ENCODE measurements at regions not wholly inside any gene's neighbourhood (a gene's known extent, or its start where the extent isn't known, plus 50 kb on each side); places are given as distances from the start of the nearest gene placed in this dataset.

- Histone ChIP-seq H3K4me3 (ENCODE audit: low read length in 3 of 3) (no peak overlapping the region), H3K36me3 (ENCODE audit: control insufficient read depth in 2 of 3, insufficient read depth in 3 of 3, low read length in 3 of 3) (no peaks in the 10 kb centered on the region), H3K9me3 (ENCODE audit: control insufficient read depth in 2 of 3, insufficient read depth in 1 of 3, low read length in 3 of 3) (no peaks in the 10 kb centered on the region), H3K27ac (ENCODE audit: low read depth in 2 of 2, low read length in 2 of 2) (no peak overlapping the region), H3K9ac (ENCODE audit: low read length in 3 of 3) (no peak overlapping the region), H3K27me3 (ENCODE audit: control insufficient read depth, insufficient read depth, low read length) (no peaks in the 10 kb centered on the region), H3K4me1 (ENCODE audit: control insufficient read depth in 2 of 3, insufficient read depth in 2 of 3, low read depth in 1 of 3, low read length in 3 of 3) (no peaks in the 10 kb centered on the region)
- intact Hi-C loops (cut with DNase I), result no loop called here
- no peak for TF ChIP-seq CTCF (IDR thresholded peaks at IDR 0.05; ENCODE audit: borderline replicate concordance, extremely low read depth, insufficient read depth)
- DNase-seq (no peak), FAIRE-seq (no peak)
Observed at GRCh38 chr18:10142496-10143160, 228.8 kb downstream of the VAPA start.

GRCh38 chr18:10143596-10143995, 229.8 kb downstream of the VAPA start:
- H3K27me3 ChIP-seq (ENCODE audit: control insufficient read depth, insufficient read depth, low read length), result no peaks in the 10 kb centered on the region
- H3K9me3 ChIP-seq (ENCODE audit: control insufficient read depth in 2 of 3, insufficient read depth in 1 of 3, low read length in 3 of 3), result no peaks in the 10 kb centered on the region
- H3K4me1 ChIP-seq (ENCODE audit: control insufficient read depth in 2 of 3, insufficient read depth in 2 of 3, low read depth in 1 of 3, low read length in 3 of 3), result no peaks in the 10 kb centered on the region
- DNase-seq (peak in 3 of 5 donors; percentile 22 to 79 (median 30)), FAIRE-seq (no peak)
- no peak overlapping the region for H3K27ac ChIP-seq (ENCODE audit: low read depth in 2 of 2, low read length in 2 of 2)
- no peak overlapping the region for H3K9ac ChIP-seq (ENCODE audit: low read length in 3 of 3)
- H3K4me3 ChIP-seq (ENCODE audit: low read length in 3 of 3), result no peak overlapping the region
- TF ChIP-seq CTCF (IDR thresholded peaks at IDR 0.05; ENCODE audit: borderline replicate concordance, extremely low read depth, insufficient read depth), result no peak
- intact Hi-C loops (cut with DNase I), result no loop called here
- H3K36me3 ChIP-seq (ENCODE audit: control insufficient read depth in 2 of 3, insufficient read depth in 3 of 3, low read length in 3 of 3), result no peaks in the 10 kb centered on the region

- Histone ChIP-seq H3K27me3 (ENCODE audit: control insufficient read depth, insufficient read depth, low read length) (no peaks in the 10 kb centered on the region), H3K4me1 (ENCODE audit: control insufficient read depth in 2 of 3, insufficient read depth in 2 of 3, low read depth in 1 of 3, low read length in 3 of 3) (no peaks in the 10 kb centered on the region), H3K27ac (ENCODE audit: low read depth in 2 of 2, low read length in 2 of 2) (no peak overlapping the region), H3K4me3 (ENCODE audit: low read length in 3 of 3) (no peak overlapping the region), H3K36me3 (ENCODE audit: control insufficient read depth in 2 of 3, insufficient read depth in 3 of 3, low read length in 3 of 3) (no peaks in the 10 kb centered on the region), H3K9ac (ENCODE audit: low read length in 3 of 3) (no peak overlapping the region), H3K9me3 (ENCODE audit: control insufficient read depth in 2 of 3, insufficient read depth in 1 of 3, low read length in 3 of 3) (no peaks in the 10 kb centered on the region)
- DNase-seq (no peak), FAIRE-seq (no peak)
- TF ChIP-seq CTCF (IDR thresholded peaks at IDR 0.05; ENCODE audit: borderline replicate concordance, extremely low read depth, insufficient read depth), result no peak
- intact Hi-C loops (cut with DNase I), result no loop called here
Observed at GRCh38 chr18:10145546-10145945, 231.7 kb downstream of the VAPA start.

GRCh38 chr18:10147226-10147625, 233.4 kb downstream of the VAPA start:
- DNase-seq (peak in 1 of 5 donors; percentile 19), FAIRE-seq (no peak)
- H3K9me3 ChIP-seq (ENCODE audit: control insufficient read depth in 2 of 3, insufficient read depth in 1 of 3, low read length in 3 of 3), result no peaks in the 10 kb centered on the region
- TF ChIP-seq CTCF (IDR thresholded peaks at IDR 0.05; ENCODE audit: borderline replicate concordance, extremely low read depth, insufficient read depth), result no peak
- H3K27ac ChIP-seq (ENCODE audit: low read depth in 2 of 2, low read length in 2 of 2), result no peak overlapping the region
- H3K36me3 ChIP-seq (ENCODE audit: control insufficient read depth in 2 of 3, insufficient read depth in 3 of 3, low read length in 3 of 3), result no peaks in the 10 kb centered on the region
- no peaks in the 10 kb centered on the region for H3K4me1 ChIP-seq (ENCODE audit: control insufficient read depth in 2 of 3, insufficient read depth in 2 of 3, low read depth in 1 of 3, low read length in 3 of 3)
- no peak overlapping the region for H3K4me3 ChIP-seq (ENCODE audit: low read length in 3 of 3)
- intact Hi-C loops (cut with DNase I), result no loop called here
- no peaks in the 10 kb centered on the region for H3K27me3 ChIP-seq (ENCODE audit: control insufficient read depth, insufficient read depth, low read length)
- H3K9ac ChIP-seq (ENCODE audit: low read length in 3 of 3), result no peak overlapping the region

All from kidney (tissue), 13 donors.